ENCODE measurements at regions not wholly inside any gene's neighbourhood (a gene's known extent, or its start where the extent isn't known, plus 50 kb on each side); places are given as distances from the start of the nearest gene placed in this dataset.

GRCh38 chr20:43836790-43837189, 77.9 kb upstream of the TOX2 start:
- Histone ChIP-seq H3K36me3 (ENCODE audit: low read depth, missing control alignments) (no peaks in the 10 kb centered on the region), H3K9me3 (no peaks in the 10 kb centered on the region), H3K4me1 (no peaks in the 10 kb centered on the region), H3K27me3 (no peaks in the 10 kb centered on the region), H3K4me3 (no peak overlapping the region), H3K27ac (no peak overlapping the region)
- TF ChIP-seq POLR2A (IDR thresholded peaks at IDR 0.05) (no peak), CTCF (IDR thresholded peaks at IDR 0.05) (no peak)
- intact Hi-C loops (cut with DNase I; ENCODE audit: low total_unique reads), result no loop called here
- DNase-seq, result no peak
- 85 to 91% methylated on average over 6 of the region's 6 CpGs for WGBS, 2 donors

- Histone ChIP-seq H3K4me1 (no peaks in the 10 kb centered on the region), H3K9me3 (no peaks in the 10 kb centered on the region), H3K4me3 (no peak overlapping the region), H3K36me3 (ENCODE audit: low read depth, missing control alignments) (no peaks in the 10 kb centered on the region), H3K27ac (no peak overlapping the region), H3K27me3 (no peaks in the 10 kb centered on the region)
- no peak for DNase-seq
- intact Hi-C loops (cut with DNase I; ENCODE audit: low total_unique reads), result no loop called here
- WGBS, 2 donors, result 87 to 90% methylated on average over 8 of the region's 8 CpGs
- no peak for TF ChIP-seq CTCF (IDR thresholded peaks at IDR 0.05)
- TF ChIP-seq POLR2A (IDR thresholded peaks at IDR 0.05), result no peak
These were observed 78.6 kb upstream of the TOX2 start for GRCh38 chr20:43835944-43836508.

- Histone ChIP-seq H3K4me1 (no peaks in the 10 kb centered on the region), H3K27me3 (no peaks in the 10 kb centered on the region), H3K4me3 (no peak overlapping the region), H3K27ac (no peak overlapping the region), H3K36me3 (ENCODE audit: low read depth, missing control alignments) (no peaks in the 10 kb centered on the region), H3K9me3 (no peaks in the 10 kb centered on the region)
- intact Hi-C loops (cut with DNase I; ENCODE audit: low total_unique reads), result no loop called here
- TF ChIP-seq CTCF (IDR thresholded peaks at IDR 0.05) (no peak), POLR2A (IDR thresholded peaks at IDR 0.05) (no peak)
- DNase-seq, result no peak
- WGBS, 2 donors, result 89 to 91% methylated on average over 6 of the region's 6 CpGs
These were observed 80.9 kb upstream of the TOX2 start for GRCh38 chr20:43833511-43834395.

- intact Hi-C loops (cut with DNase I; ENCODE audit: low total_unique reads), result no loop called here
- no peak overlapping the region for H3K4me3 ChIP-seq
- DNase-seq, result no peak
- H3K9me3 ChIP-seq, result no peaks in the 10 kb centered on the region
- no peaks in the 10 kb centered on the region for H3K27me3 ChIP-seq
- no peaks in the 10 kb centered on the region for H3K36me3 ChIP-seq (ENCODE audit: low read depth, missing control alignments)
- 85 to 86% methylated on average over 4 of the region's 4 CpGs for WGBS, 2 donors
- no peaks in the 10 kb centered on the region for H3K4me1 ChIP-seq
- H3K27ac ChIP-seq, result no peak overlapping the region
- TF ChIP-seq CTCF (IDR thresholded peaks at IDR 0.05), result no peak
- TF ChIP-seq POLR2A (IDR thresholded peaks at IDR 0.05), result no peak
These were observed 81.7 kb upstream of the TOX2 start for GRCh38 chr20:43832961-43833360.

Data from testis (tissue), 2 donors.